HG03280 (cell line): ENCODE measurements at regions not wholly inside any gene's neighbourhood (a gene's known extent, or its start where the extent isn't known, plus 50 kb on each side); places are given as distances from the start of the nearest gene placed in this dataset.

Experiments used
- ATAC-seq: cut with Tn5 transposase; IDR thresholded peaks from one replicate; pipeline ENCODE4 v1.9.1; 2021; ENCODE audit warnings: mild to moderate bottlenecking, moderate library complexity; ENCODE audit not compliant: unreplicated experiment

DNA sequence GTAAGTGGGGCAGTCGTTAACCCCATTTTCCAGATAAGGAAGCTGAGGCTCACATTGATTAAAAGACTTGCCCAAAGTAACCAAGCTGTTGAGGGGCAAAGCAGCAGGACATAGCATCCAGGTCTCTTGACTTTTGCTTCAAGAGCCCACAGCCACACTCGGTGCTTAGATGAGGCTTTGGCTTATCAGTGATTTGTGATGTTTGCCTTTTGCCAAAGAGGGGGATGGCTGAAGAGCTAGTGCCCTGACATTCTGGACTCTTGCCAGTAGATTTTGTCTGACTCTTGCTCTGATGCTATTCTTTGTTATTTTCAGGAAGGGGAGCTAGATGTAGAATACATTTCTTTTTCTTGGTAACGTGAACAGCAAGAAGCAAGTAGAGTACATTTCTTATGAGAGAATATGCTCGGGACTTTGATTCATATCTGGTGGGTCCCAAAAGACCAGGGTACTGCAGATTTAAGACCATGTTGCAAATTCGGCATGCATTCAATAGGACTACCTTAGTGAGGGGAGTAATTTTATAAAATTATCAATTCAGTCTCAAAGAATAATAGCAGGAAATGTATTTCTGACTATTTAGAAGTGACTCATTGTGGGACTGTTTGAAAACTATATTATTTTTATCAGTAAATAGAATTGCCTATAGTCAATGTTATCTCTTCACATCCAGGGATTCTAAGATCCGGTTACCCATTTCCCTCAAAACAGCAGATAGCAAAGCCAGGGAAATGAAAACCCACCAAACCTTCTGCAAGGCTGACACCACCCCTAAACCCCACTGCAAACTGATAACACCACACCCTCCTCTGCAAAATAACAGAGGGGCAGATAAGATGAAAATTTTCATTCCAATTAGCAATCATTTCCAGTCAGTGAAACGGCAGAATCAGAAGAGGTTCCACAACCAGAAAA lies 180.0 kb upstream of the BMPER start:
- ATAC-seq = no peak

DNA sequence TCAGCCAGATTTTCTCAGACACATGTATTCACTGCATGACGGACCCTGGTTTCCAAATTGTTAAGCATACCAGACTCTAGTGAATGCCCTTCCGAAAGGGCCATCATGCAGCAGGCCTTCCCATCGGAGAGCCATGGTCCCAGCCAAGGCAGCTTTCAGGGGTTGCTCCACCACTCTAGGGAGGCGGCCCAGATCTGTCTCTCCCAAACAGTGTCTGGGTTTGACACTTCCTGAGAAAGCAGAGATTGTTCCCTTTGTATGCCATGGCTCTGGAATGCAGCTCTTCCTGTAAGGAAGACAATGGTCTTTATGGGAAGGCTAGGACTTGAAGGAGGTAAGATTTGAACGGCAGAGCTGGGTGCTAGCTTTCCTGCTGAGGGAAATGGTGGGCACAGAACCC lies 178.8 kb upstream of the BMPER start:
- no peak for ATAC-seq

DNA sequence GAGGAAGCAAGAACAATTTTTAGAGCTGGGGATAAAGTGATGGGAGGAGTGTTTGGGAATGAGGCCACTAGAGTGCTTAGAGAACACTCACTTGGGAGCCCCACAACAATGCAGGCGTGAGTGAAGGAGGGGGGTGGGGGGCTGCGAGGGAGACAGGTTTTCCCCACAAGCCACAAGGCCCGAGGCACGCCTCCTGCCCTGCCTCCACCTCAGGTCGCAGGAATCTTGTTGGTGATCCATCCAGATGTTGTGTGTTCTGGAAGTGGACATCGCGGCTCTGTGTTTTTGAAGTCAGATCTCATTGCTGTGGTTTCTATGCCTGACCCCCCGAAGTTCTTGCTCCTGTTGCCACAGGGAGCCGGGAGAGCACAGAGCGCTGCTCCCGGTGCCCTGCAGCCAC lies 178.0 kb upstream of the BMPER start:
- ATAC-seq = no peak

DNA sequence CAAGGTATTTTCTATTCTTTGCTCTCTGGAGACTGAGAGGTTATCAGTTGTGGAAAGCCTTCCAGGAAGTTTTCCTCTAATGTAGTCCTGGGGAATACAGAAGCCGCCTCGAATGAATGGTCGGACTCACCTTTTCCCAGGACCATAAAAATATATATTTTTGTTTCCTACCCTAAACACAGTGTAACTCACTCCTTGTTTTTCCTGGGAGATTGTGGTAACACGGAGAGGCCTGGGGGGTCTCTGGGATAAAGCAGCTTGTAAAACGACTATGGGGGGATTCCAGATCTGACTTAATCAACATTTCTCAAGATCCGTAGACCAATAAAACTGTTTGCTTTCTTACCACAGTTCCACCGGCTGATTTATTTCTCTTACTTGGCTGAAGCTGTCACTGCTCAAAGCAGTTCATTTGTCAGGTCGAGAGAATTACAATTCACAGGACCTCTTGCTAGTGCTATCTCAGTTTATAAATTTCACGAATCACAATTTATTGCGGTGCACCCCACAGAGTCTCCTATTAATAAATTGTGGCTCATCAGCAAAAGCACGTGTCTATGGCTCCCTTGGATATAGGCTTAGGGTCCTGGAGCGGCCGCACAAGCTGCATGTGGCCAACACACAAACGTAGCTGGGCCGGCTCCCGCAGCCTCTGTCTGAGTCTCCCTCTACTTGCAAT lies 176.3 kb upstream of the BMPER start:
- no peak for ATAC-seq

DNA sequence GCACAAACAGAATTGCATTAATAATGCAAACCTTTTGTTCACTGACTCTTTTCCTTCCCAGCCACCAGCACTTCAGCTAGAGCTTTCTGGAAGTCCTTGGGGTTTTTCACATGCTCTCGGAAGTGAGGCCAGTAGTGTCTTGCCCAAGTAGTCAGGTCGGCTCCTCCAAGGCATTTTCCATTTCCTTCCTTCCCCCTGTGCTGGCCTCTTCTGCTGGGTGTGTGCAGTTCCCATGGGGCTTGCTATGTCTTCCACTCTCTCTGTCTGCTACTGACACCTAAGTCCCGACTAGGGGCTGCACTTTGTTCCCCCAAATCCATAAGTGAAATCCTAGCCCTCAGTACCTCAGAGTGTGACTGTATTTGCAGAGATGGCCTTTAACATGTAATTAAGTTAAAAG lies 175.6 kb upstream of the BMPER start:
- ATAC-seq = no peak

DNA sequence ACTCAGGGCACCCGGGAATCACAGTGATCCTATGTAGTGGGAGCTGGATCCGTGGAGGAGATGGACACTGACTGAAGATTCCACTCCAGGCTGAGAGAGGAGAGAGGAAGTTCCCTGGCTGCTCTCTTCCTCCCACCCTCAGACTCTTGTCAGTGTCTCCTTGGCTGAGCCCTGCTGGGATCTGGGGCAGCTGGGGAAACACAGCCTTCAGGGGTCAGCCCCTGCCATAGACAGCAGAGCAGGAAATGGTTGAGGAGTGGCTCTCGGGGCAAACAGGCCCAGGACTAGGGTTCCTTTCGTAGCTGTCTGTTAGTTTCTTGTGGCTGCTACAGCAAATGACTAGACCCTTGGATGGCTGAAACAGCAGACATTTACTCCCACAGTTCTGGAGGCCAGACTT lies 174.4 kb upstream of the BMPER start:
- ATAC-seq = no peak

DNA sequence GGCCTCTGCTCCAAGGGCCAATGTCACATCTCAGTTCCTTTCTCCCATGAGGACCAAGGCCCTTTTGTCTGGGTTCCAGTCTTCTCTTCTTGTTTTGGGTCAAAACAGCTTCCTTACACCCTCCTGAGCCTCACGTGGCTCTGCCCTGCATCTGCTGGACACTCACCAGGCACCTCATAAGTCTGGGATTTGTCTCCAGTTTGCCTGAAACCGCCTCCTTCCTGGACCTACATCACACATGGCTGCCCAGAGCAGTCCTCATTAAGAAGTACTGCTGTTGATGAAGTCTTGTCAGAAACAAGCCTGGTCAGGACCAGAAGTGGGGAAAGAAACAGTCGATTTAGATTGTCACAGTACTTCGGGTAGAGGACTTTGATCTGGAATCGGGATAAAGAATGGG lies 173.4 kb upstream of the BMPER start:
- ATAC-seq = no peak

DNA sequence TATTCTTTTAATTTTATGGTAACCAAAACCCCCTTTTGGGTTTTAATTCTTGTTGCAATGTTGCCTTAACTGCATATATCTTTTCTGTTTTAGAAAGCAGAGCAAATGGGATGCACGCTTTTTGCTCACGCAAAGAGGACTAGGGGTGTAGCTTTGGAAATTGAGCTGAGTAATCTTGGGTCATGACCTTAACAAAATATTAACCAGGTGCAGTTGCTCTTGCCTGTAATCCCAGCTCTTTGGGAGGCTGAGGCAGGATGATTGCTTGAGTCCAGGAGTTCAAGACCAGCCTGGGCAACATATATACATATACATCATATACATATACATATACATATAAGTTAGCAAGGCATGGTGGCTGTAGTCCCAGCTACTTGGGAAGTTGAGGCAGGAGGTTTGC lies 172.9 kb upstream of the BMPER start:
- ATAC-seq = no peak

DNA sequence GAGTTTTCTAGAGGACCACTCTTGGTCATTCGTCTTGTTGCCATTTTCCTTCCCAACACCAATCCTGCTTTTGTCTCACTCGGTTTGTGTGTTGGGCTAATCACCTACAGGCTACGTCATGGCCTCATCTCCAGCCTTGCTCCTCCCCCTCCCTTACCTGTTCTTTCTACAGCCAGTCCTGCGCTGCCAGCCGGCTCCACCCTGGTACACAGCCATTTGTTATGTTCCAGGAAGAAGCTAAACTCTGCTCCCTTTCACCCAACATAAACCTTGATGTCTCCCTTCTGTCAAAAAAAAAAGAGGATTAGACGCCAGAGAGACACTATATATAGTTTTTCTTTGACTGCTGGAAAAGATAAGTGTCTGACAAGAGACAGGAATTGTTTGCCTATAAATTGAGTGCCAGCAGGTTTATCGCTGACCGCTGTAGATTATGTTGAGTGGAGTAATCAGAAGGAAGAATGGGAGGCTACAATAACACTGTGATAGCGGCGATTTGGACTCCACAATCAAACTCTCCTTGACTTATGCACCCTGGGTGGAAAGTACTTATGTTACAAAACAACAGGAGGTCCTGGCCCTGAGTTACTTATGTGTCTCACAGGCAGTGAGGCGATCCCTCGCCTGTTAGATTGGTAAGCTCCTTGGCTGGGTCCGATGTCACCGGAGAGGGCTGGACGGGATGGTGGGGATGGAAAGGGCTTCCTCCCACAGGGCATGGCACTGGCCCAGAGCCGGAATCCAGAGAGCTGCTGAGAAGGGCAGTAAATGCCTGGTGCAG lies 171.3 kb upstream of the BMPER start:
- ATAC-seq = no peak

DNA sequence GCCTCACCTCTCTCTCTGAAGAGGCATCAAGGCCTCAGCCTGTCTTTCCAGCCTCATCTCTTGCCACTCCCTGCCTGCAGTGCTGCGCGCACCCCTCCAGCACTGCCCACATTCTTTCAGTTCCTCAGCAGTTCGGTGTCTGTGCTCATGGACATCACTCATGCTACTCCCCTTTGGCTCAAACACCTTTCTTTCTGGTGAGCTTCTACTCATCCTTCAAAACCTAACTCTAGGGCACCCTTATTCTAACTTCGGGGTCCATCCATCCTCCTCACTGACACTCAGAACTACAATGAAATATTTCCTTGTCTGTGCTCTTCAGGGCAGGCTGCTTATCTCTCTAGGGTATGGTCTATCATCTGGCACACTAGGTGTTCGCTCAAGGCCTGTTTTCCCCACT lies 169.9 kb upstream of the BMPER start:
- no peak for ATAC-seq

DNA sequence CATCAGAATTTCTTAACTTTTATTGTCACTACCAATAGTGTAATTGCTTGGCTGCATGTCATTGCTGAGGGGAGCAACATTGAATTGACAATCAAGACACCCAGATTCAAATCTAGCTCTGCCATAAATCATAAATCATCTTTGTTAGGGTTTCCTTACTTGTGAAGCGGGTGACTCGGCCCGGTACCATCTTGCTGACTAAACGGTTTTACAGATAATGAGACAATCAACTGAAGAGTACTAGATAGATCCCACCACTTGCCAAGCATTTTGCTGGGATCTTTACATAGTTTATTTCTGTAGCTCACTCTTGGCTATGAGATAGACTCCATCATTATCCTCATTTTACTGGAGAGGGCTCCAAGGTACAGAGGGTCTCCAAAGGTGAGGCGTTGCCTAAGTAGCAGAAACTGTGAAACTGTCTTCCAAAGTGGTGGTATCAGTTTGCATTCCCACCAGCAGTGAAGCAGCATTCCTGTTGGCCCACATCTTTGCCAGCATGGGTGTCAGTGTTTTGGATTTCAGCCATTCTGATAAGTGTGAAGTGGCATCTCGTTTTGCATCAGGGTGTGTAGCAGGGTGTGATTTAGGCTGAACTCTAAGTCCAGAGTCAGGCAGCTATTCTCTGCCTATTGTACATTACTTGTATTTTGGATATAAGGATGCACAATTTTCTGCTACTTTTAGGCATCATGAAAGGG lies 168.7 kb upstream of the BMPER start:
- ATAC-seq = no peak

DNA sequence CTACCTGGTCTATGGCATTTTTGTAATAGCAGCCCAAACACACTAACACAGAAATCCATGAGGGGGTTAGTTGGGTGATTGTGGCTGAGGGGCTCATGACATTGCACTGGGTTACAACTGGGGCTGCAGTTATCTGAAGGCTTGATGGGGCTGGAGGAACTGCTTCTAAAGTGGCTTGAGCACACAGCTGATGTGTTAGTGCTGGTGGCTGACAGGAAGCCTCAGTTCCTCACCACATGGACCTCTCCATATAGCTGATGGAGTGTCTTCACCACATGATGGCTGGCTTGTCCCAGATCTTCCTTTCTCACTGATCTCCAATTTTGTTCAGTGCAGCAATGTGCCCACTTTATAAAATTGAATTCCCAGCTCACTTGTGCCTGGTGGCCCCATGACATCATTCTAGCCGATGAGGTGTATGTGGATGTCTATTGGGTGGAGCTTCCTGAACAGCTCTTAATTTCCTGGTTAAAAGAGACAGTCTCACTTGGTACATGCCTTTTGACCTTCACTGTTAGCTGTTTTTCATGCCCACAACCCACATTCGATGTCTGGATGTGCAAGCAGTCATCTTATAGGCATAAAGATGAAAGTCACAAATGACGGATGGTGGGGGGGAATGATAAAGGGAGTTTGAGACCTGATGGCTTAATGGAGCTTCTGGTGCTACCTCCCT lies 166.9 kb upstream of the BMPER start:
- no peak for ATAC-seq

DNA sequence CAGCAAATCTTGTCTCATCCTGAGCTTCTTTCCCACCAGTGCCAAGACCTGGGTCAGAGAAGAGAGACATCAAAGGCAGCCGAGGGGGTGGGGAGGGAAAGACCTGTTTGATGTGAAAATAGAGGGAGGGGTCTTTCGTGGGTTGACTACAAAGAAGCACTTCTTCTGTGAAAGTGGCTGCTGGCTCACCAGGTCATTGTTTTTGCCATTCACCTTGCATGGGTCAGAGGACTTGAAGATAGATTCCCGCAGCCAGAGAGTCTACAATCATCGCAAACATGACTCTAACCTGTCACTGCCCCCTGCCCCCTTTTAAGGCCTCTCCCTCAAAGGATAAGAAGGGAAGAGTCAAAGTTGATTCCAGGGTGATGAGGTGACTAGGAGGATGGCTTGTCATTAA lies 166.1 kb upstream of the BMPER start:
- ATAC-seq = no peak

DNA sequence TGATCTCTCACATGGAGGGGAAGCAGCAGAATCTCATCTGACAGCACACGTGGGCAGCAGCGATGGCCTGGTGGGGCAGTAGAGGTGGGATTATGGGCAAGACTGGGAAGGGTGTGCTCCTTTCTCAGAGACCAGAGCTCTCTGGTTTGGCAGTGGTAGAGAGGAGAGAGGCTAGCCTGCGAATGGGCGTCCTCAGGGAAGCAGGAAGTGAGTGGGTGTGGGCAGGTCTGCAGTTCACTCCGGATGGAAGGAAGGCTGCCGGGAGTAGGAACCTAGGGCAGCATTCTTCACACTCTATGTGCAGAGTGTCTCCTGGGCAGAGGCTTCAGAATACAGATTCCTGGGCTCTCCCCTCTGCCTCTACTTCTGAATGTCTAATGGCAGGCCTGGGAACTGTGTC lies 162.8 kb upstream of the BMPER start:
- no peak for ATAC-seq

DNA sequence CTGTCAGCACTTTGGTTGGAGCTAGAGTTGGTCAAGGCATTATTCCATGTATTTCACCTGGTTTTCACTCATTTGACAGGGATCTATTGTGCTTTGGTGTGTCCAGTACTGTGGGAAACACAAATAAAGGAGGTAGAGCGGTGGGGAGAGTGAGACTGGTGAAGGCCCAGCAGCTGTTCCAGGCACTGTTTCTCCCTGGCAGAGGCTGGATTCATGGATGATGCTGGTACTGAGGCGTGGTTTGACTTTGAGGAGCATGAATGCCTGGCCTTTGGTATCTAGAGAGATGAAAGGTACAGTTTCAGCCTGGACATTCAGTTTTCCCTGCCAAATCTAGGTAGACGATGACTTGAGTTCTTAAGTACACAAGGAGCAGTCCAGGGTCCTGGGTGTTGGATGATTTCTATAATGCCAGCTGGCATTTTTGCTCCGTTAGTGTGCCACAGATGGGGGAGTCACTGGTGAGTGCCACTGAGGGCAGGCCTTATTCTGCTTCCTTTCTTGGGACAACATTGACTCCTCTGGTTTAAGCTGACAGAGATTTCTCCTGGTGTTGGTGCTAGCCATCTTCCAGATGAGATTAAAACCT lies 162.2 kb upstream of the BMPER start:
- ATAC-seq = no peak

DNA sequence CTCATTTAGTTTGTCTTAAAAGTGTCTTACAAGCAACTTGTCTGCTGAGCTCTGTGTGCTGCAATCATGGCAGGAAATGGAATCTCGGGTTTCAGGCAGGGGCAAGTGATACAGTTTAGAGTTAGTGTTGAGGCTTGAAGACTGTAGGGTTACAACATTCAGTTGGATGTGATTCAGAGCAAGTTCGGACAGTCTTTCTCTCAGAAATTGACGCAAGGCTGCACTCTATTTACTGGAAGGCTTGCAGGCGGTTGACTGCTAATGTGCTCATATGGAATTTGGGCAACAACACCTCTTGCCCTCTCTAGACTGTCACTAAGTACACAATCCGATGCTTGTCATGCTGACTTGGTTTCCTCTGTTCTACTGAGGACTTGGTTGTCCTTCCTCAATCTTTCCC lies 161.7 kb upstream of the BMPER start:
- no peak for ATAC-seq

DNA sequence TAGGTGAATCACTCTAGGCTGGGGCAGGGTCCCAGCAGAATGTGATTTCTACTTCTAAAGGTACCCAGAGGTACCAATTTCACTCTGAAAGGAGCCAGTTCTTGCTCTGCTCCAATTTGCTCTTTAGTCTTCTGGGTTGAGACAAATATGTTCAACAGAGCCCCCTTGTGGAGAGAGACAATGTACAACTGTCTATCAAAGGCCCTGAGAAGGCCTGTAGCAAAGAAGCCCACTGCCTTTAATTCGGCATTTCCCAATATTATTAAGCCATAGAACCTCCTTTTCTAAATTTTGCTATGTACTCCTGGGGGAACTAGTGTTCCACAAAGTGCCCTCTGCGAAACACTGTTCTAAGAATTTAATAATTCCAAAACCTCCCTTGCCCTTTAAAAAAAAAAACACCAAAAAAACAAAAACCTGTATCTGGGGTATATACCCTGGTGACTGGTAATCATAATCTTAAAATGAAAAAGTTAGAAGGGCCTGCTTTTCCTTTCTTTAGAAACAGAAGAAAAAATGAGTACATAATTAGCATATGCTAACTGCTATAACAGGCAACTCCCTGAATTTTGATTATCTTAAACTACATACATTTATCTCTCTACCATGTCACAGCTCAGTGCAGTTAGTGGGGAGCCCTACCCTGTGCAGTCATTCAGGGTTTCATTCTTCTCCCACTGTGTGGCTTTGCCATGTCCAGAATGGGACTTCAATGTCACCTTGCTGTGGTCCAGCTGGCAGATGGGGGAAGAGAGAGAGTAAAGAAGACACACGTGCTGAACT lies 160.9 kb upstream of the BMPER start:
- ATAC-seq = no peak

DNA sequence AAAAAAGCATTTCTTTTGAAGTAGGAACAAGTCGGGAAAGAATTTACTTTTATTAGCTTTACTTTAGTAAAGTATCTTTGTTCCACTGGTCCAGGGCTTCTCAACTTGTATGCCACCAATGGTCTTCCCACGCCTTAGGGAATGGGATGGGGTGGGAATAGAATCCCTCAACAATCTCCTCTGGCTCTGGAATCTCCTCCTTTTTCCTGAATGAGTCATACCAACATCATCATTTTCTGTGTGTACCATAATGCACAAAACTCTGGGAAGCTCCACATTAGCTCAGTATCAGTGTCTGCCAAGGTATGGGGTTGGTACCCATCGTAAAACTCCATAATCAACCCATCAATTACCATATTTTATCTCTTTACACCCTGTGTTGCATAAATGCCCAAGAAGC lies 159.4 kb upstream of the BMPER start:
- no peak for ATAC-seq

DNA sequence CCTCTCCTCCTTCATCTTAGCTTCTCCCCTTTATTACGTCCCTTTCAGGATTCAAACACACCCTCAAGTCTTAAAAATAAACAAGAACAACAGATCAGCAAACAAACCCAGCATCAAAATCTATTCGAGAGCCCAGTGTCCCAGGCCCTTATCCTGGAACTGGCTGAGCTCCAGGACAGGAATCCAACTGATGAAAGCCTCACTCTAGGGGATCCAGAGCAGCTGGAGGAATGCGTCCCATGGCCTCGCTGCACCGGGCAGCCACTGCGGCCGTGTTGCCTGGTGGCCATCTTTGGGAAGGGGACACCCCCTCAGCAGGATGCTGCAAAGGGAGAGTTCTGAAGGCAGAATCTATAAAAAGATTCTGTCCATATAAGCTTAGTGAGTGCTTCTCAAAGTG lies 156.5 kb upstream of the BMPER start:
- ATAC-seq = no peak
